Forelimb muscle (tissue), 1 donor: ENCODE measurements at regions not wholly inside any gene's neighbourhood (a gene's known extent, or its start where the extent isn't known, plus 50 kb on each side); places are given as distances from the start of the nearest gene placed in this dataset.
"Not testable (repeated sequence)": the region's sequence is repeated elsewhere in the genome, so short reads cannot be mapped to it uniquely, and the experiment has no call there.

Experiments
- DNase-seq: peaks from one replicate; pipeline ENCODE4 v3.0.0-alpha.2; 2013; ENCODE audit warnings: low read depth

- DNase-seq, result no peak
Measured at GRCh38 chr9:32072570-32072969, 311.9 kb upstream of the ACO1 start.

- no peak for DNase-seq
Measured at GRCh38 chr9:32092031-32092430, 292.4 kb upstream of the ACO1 start.

DNA sequence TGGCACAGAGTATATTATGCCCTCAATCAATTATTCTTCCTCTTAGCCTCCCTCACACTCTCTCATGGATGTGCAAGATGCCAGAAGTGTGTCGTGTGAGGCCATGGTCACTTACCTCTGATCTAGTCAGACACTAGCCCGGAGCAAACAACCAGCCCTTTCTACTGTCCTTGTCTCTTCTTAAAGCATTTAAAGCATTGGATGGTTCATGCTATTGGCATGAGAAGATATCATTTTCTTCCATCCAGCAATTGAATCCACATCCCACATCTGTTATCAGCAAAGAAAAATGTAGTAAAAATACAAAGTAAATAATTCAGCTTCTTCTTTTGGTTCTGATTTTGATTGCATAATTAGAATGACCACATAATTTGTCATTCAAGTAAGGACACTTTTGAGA is 267.2 kb upstream of the ACO1 start:
- no peak for DNase-seq

GRCh38 chr9:32128546-32128945 is 255.9 kb upstream of the ACO1 start:
- DNase-seq, result no peak

- not testable (repeated sequence) for DNase-seq
Measured at GRCh38 chr9:32130709-32131108, 253.7 kb upstream of the ACO1 start.

- DNase-seq, result no peak
Measured at GRCh38 chr9:32136700-32137339, 247.6 kb upstream of the ACO1 start.

- no peak for DNase-seq
Measured at GRCh38 chr9:32142074-32142473, 242.4 kb upstream of the ACO1 start.

GRCh38 chr9:32148553-32148952 is 235.9 kb upstream of the ACO1 start:
- not testable (repeated sequence) for DNase-seq

- no peak for DNase-seq
Measured at GRCh38 chr9:32161209-32161608, 223.2 kb upstream of the ACO1 start.

DNA sequence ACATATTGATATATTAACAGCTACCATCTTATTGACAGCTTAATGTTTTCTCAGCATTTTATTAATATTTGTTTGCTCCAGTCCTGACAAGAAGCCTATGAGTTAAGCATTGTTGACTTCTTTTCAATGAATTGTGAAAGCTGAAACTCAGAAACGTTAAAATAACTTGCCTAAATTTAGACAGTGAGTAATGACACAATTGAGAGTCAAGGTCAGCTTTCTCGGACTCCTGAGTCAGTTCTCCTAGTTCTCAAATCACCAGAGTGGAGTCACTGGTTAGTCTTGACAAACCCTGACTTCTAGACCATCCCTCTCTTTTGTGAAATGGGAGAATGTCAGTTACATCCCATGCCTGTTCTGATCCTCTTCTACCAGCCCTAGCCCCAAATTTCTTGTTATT is 222.7 kb upstream of the ACO1 start:
- DNase-seq, result no peak

DNA sequence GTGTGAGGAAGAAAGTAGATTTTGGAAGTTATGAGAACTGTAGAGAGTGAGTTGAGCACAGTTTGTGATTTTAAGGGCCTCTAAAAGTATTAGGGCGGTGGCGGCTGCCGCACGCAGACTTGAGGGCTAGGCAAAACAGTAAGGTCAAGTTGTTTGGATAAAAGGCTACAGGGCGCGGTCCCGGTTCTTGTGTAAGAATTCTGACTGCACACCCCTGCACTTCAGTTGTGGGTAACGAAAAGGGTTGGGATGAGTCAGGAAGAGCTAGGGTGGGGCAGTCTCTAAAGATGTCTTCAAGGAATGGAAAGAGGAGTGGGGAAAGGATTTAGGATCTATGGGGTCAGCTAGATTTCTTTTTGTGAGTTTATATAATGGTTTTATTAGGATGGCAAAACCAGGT is 218.1 kb upstream of the ACO1 start:
- DNase-seq, result not testable (repeated sequence)

- no peak for DNase-seq
Measured at GRCh38 chr9:32171339-32171738, 213.1 kb upstream of the ACO1 start.

DNA sequence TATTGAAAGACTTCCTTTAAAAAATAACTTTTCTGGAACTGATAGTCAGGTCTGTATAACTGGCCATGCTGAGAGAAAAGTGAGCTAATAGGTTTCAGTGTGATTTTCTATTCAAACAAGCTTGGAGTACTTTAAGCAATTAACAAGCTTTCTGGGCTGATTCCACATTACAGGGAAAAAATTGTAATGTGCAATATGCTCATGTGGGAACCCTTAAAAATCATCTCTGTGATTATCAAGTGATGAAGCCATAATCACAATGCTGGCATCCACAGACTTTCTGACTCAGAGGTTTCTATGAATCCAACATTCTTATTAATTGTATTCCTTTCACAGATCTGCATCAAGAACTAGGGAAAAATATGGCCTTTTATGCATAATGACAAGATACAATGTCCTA is 212.2 kb upstream of the ACO1 start:
- no peak for DNase-seq

GRCh38 chr9:32177396-32177795 is 207.0 kb upstream of the ACO1 start:
- peak; percentile 36 for DNase-seq

DNA sequence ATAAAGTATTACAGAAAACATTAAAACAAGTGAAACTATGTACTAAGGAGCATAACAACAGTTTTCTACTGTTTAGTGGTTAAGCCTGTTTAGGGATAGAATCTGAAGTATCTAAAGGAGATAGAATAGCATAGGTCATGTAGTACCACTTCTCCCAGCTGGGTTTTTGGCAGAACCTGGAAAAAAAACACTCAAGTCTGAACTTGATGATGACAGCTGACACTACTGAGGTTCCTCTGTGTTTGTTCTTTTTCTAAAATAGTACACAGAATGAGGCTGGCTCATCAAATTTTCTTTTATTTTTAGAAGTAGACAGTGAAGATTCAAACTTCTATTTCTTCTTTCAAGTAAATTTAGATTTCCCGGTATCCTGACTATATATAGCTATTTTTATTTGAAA is 203.8 kb upstream of the ACO1 start:
- no peak for DNase-seq

DNA sequence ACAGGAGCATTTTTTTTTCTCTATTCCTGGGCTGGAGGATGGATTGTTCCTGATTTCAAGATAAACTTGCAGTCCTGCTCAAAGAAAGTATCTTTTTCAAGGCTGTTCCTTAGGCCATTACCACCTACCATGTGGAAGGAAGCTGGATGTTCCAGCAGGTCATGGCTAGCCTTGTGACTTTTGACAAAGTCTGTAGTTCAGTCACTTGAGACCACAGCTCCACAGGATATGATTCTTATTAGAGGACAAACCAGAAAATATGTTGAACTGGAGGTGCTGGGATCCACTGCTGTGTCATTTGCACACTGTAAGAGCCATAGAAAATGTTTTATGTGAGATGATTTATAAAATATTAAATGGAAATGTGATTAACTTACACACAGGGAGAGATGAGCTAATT is 184.2 kb upstream of the ACO1 start:
- DNase-seq, result no peak

DNA sequence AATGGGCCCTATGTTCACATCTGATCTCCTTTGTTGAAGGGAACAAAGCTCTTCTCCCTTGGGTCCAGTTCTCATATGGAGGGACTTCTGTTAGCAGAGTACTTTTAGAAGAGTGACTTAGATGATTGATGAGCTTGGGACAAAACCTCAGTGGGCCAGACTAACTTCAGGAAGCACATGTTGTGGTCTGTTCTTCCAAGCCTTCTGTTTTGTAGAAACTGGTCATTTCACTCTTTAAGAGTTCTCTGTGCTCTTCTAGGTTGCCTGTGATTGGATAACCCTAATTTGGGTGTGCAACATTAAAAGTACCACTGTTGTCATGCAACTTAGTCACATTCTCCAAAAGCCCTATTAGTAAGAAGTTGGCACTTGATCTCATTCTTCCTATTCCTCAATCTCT is 183.5 kb upstream of the ACO1 start:
- no peak for DNase-seq

GRCh38 chr9:32209164-32209563 is 175.3 kb upstream of the ACO1 start:
- DNase-seq, result not testable (repeated sequence)

DNA sequence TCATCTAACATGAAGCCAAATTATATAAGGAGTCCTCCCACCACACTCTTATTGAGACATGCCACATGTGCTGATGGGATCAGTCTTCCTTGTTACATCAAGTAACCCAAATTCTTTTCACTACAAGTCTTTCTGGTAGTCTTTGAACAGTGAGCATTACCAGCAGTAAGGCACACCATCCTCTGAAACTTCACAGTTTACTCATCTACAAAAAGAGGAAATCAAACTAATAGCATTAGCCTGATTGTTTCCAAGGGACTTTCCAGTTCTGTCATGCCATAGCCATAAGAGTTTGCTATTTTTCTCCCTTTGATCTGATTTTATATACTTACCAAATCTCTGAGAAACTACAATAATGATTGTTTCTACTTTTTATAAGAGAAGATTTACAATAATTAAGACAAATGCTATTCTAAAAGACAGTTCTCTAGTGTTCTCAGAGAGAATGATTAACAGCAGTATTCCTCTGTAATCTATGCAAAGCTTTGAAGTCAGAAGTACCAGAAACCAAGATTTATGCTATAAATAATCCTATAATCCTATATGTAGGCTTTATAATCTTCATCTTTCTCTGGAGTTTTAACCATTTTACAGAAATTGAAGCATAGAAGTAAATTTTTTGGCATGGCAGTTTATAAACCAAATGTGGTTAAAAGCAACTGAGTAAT is 166.2 kb upstream of the ACO1 start:
- DNase-seq, result no peak

DNA sequence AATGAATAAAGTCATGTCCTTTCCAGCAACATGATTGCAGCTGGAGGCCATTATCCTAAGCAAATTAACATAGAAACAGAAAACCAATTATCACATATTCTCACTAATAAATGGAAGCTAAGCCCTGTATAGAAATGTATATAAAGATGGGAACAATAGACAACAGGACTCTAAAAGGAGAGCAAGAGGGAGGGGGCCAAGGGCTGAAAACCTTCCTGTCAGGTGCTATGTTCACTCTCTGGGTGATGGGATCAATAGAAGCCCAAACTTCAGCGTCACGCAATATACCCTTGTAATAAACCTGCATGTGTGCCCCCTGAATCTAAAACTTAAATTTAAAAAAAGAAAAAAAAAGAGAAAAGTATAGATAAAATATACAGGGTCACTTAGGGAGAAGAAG is 163.7 kb upstream of the ACO1 start:
- DNase-seq, result no peak

GRCh38 chr9:32234451-32234850 is 150.0 kb upstream of the ACO1 start:
- no peak for DNase-seq

GRCh38 chr9:32247168-32247567 is 137.3 kb upstream of the ACO1 start:
- DNase-seq, result no peak

DNA sequence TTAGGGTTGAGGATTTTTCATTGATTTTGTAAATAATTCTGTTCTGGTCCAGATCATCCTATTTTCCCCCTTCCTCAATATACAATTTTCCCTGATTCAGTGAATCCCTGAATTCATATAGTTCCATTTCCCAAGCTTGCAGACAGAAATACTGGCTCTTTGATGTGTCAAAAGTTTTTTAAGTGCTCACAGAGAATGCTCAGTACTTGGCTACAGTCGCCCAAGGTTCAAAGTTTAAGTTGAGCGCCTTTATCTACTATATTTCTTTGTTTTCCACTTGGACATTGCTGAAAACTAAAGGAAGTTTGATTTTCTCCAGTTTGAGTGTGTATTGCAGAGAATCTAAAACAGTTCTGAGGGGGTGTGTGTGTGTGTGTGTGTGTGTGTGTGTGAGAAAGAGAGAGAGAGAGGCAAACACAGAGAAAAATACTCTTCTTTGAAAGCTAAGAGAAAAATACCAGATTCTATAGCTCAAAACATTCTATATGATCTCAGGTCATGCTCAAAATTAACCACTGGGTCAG is 136.2 kb upstream of the ACO1 start:
- DNase-seq, result no peak

DNA sequence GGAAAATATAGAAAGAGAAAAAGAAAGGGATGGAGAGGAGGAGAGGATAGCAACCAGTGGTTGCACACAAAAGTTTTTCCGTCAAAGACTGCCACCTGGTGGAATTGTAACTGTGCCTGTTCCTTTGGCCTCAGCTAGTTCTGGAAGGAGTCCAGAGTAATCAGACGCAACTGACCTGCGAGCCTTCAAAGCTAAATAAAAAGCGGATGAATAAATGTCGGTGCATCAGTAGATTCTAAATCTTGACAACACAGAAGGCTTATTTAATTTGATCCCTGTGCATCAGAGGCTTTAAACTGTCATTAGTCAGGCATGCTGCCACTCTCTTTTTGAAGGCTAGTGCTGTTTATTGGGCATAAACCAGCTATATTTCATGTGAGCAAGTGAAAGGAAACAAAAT is 132.9 kb upstream of the ACO1 start:
- peak; percentile 48 for DNase-seq
